Small intestine (tissue), 7 donors: ENCODE measurements at regions not wholly inside any gene's neighbourhood (a gene's known extent, or its start where the extent isn't known, plus 50 kb on each side); places are given as distances from the start of the nearest gene placed in this dataset.
"Not testable (repeated sequence)": the region's sequence is repeated elsewhere in the genome, so short reads cannot be mapped to it uniquely, and the experiment has no call there.

Experiments used
- DNase-seq, 2 donors: peaks; one replicate each; pipeline versions ENCODE4 v3.0.0 to v3.0.0-alpha.2; 2013
- FAIRE-seq: peaks from 2 replicates; lab custom pipeline; 2012; peaks lifted over from hg19 to GRCh38; lab: Jason Lieb, UNC
- H3K27ac ChIP-seq, 3 donors: one replicate each; pipeline ENCODE4 v1.5.1; 2013; ENCODE audit warnings: low read length in 2 of 3, mild to moderate bottlenecking in 2 of 3, control low read depth in 1 of 3, inconsistent platforms in 1 of 3, low read depth in 1 of 3, moderate library complexity in 1 of 3
- H3K27me3 ChIP-seq, 3 donors: one replicate each; pipeline ENCODE4 v1.6.1; 2013; ENCODE audit warnings: low read length in 3 of 3, inconsistent platforms in 1 of 3; ENCODE audit not compliant: control insufficient read depth in 3 of 3, insufficient read depth in 3 of 3
- H3K36me3 ChIP-seq, 3 donors: one replicate each; pipeline ENCODE4 v1.6.1; 2013; ENCODE audit warnings: low read length in 3 of 3, inconsistent platforms in 1 of 3, low read depth in 1 of 3, mild to moderate bottlenecking in 1 of 3, moderate library complexity in 1 of 3; ENCODE audit not compliant: control insufficient read depth in 3 of 3, insufficient read depth in 2 of 3
- H3K4me1 ChIP-seq, 3 donors: one replicate each; pipeline ENCODE4 v1.6.1; 2013; ENCODE audit warnings: low read length in 2 of 3, inconsistent platforms in 1 of 3, low read depth in 1 of 3, mild to moderate bottlenecking in 1 of 3, moderate library complexity in 1 of 3; ENCODE audit not compliant: control insufficient read depth in 3 of 3, insufficient read depth in 2 of 3
- H3K4me3 ChIP-seq, 3 donors: one replicate each; pipeline ENCODE4 v1.5.1; 2013; ENCODE audit warnings: low read length in 3 of 3, control low read depth in 1 of 3, inconsistent platforms in 1 of 3, low read depth in 1 of 3, mild to moderate bottlenecking in 1 of 3, moderate library complexity in 1 of 3
- H3K9me3 ChIP-seq, 2 donors: one replicate each; pipeline ENCODE4 v1.6.1; 2013; ENCODE audit warnings: low read depth in 1 of 2, low read length in 1 of 2; ENCODE audit not compliant: control insufficient read depth in 2 of 2, insufficient read depth in 1 of 2
- WGBS, 3 donors: extraction: QIAGEN DNeasy Blood & Tissue Kit; methylation state at CpG; one replicate each; pipeline ENCODE4 v1.1.7; 2013; 5-methylcytosine and 5-hydroxymethylcytosine counted together
- donor health status: healthy with polysubstance abuse.
- donor health status: control.
- donor health status: control.
- donor health status: Bipolar disorder and iron deficiency.
- donor health status: healthy.

DNA sequence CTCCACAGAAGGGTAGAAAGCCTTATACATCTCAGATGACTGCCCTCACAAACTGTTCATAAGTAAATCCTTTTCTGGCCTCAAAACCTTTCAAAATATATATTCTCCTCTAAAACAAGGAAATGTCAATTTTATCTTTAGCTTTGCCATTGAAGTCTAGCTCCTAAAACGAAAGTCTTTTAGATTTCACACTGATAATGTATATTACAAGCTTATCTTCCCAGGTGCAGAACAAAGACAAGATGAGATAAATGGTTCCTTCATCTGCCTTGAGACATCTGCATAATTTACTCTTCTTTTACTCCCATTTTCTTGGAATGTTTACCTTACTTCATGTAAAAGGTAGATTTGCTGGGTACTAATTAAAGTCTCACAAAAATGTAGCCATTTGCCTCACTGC, 257.1 kb downstream of the SYT10 start:
- no peaks in the 10 kb centered on the region for H3K27me3 ChIP-seq
- 2 to 10% (median 5%) methylated on average over 1 of the region's 1 CpG for WGBS, 3 donors
- H3K36me3 ChIP-seq: no peaks in the 10 kb centered on the region
- no peak overlapping the region for H3K4me3 ChIP-seq
- no peaks in the 10 kb centered on the region for H3K4me1 ChIP-seq
- H3K27ac ChIP-seq: no peak overlapping the region
- FAIRE-seq (no peak), DNase-seq (no peak)
- peaks cover 0 to 3% of the 10 kb centered on the region in 2 donors for H3K9me3 ChIP-seq

DNA sequence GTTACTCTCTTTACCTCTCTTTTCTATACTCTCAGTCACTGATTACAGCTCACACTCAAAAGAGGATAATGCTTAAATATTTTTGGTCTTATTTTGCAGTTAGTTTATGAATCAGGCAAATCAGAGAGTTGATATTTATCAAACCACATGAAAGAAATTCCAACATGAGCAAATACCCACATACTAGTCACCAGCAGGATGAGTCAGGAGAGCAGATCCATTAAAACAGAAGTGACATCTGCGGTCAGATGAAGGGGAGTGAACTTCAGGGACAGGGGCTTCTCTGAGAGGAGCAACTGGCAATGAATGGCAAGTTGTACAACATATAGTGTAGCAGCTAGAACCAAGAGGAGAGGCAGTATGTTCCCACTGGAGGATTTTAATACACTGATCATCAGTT, 258.7 kb downstream of the SYT10 start:
- WGBS, 3 donors: 64 to 78% (median 69%) methylated on average over 1 of the region's 1 CpG
- Histone ChIP-seq H3K4me1 (no peaks in the 10 kb centered on the region), H3K36me3 (no peaks in the 10 kb centered on the region), H3K27me3 (no peaks in the 10 kb centered on the region), H3K27ac (no peak overlapping the region), H3K9me3 (peaks cover 0 to 3% of the 10 kb centered on the region in 2 donors), H3K4me3 (no peak overlapping the region)
- DNase-seq (no peak), FAIRE-seq (no peak)

DNA sequence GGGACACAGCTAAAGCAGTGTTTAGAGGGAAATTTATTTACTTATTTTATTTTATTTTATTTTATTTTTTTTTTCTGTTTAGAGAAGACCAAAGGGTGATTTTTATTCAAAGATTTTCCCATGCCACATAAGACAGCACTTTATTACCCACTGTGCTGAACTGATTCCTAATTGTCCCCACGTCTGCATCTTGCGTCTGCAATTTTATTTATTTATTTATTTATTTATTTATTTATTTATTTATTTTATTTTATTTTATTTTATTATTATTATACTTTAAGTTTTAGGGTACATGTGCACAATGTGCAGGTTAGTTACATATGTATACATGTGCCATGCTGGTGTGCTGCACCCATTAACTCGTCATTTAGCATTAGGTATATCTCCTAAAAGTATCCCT, 269.7 kb upstream of the PKP2 start:
- DNase-seq, H3K9me3 ChIP-seq, H3K27me3 ChIP-seq, H3K27ac ChIP-seq, H3K4me3 ChIP-seq, H3K4me1 ChIP-seq, H3K36me3 ChIP-seq, FAIRE-seq: not testable (repeated sequence)
- 68 to 88% (median 86%) methylated on average over 3 of the region's 3 CpGs for WGBS, 3 donors

DNA sequence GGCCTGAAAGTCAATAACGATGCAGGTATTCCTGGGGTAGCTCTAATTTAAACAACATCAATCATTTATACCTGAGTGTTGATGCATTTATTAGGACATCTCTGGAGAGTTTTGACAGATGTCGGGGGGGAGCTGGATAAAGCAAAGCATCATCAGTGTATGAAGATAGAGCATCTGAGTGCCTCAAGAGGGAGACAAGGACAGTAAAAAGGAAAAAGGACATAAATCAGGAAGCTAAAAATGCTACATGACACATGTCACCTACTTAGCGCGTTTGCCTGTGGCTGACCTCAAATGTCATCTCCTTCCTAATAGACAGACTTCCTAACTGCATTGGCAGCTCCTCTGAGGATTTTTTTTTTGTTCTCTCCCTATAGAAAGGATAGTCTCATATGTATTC, 259.5 kb upstream of the PKP2 start:
- H3K9me3 ChIP-seq: no peaks in the 10 kb centered on the region
- H3K27me3 ChIP-seq: no peaks in the 10 kb centered on the region
- DNase-seq (no peak), FAIRE-seq (no peak)
- H3K27ac ChIP-seq: no peak overlapping the region
- no peaks in the 10 kb centered on the region for H3K4me1 ChIP-seq
- no peak overlapping the region for H3K4me3 ChIP-seq
- WGBS, 3 donors: 60 to 67% (median 65%) methylated on average over 4 of the region's 4 CpGs
- H3K36me3 ChIP-seq: no peaks in the 10 kb centered on the region

DNA sequence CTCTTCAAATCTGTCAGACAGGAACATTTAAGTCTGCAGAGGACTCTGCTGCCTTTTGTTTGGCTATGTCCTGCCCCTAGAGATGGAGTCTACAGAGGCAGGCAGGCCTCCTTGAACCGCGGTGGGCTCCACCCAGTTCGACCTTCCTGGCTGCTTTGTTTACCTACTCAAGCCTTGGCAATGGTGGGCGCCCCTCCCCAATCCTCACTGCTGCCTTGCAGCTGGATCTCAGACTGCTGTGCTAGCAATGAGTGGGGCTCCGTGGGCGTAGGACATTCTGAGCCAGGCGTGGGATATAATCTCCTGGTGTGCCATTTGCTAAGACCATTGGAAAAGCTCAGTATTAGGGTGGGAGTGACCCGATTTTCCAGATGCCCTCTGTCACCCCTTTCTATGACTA, 250.7 kb upstream of the PKP2 start:
- not testable (repeated sequence) for FAIRE-seq, H3K4me1 ChIP-seq, H3K9me3 ChIP-seq, H3K4me3 ChIP-seq, DNase-seq, H3K36me3 ChIP-seq, H3K27me3 ChIP-seq, H3K27ac ChIP-seq
- 87 to 89% (median 88%) methylated on average over 8 of the region's 8 CpGs for WGBS, 3 donors

DNA sequence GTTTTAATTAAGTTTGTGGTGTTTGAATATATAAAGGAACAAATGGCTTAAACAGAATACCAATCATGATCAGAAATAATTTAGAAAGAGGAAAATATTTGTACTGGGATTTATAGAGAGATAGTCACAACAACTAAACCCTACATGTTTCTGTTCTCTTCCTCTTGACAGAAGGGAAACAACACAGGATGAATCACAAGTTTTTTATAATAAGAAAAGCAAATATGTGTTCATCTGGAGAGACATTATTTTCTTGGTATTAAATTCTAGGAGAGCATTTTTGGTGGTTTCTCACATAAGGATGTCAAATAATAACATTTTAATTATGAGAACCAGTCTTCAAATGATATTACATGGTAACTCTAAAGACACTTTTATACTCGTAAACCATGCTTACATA, 232.9 kb upstream of the PKP2 start:
- no peak overlapping the region for H3K27ac ChIP-seq
- 79 to 88% (median 84%) methylated on average over 1 of the region's 1 CpG for WGBS, 3 donors
- H3K4me3 ChIP-seq: no peak overlapping the region
- H3K9me3 ChIP-seq: no peaks in the 10 kb centered on the region
- no peaks in the 10 kb centered on the region for H3K27me3 ChIP-seq
- H3K4me1 ChIP-seq: no peaks in the 10 kb centered on the region
- DNase-seq (no peak), FAIRE-seq (no peak)
- no peaks in the 10 kb centered on the region for H3K36me3 ChIP-seq

DNA sequence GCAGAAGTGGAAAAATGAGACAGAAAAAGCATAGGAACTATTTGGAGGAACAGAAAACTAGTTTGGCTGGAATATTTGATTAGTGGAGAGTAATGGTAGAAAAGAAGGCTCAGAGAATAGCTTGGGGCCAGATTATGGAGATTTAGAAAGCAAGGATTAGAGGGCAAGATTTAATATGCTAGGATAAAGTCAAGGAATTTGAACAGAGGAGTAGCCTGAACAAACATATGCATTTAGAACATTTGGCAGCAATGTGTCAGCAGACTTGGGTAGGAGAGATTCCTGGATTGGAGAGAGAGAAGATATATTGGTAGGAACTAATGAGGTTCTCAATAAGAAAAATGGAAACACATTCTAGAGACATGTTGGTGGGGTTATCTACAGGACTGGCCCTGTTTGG, 229.2 kb upstream of the PKP2 start:
- DNase-seq: no peak
- H3K4me1 ChIP-seq: no peaks in the 10 kb centered on the region
- FAIRE-seq: no peak

DNA sequence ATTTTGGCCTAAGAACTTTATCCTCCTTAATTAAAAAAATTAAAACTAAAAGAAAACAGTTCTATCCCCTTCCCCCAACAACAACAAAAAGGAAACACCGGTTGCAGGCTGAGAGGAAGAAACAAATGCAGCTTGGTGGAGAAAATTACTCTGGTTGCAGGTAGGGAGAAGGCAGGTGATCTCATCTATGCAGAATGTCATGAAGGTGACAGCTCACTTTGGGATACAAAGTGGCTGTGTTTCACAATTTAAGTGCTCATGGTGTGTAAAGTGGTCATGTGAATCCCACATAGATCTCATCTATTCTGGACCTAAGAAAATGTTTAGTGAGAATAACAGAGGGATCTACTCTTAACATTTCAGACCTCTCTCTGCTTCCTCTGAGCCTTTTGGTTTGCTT, 219.7 kb upstream of the PKP2 start:
- H3K27me3 ChIP-seq: no peaks in the 10 kb centered on the region
- DNase-seq (no peak), FAIRE-seq (no peak)
- H3K9me3 ChIP-seq: no peaks in the 10 kb centered on the region
- 39 to 56% (median 43%) methylated on average over 1 of the region's 1 CpG for WGBS, 3 donors
- H3K4me3 ChIP-seq: no peak overlapping the region
- H3K4me1 ChIP-seq: no peaks in the 10 kb centered on the region
- no peak overlapping the region for H3K27ac ChIP-seq
- no peaks in the 10 kb centered on the region for H3K36me3 ChIP-seq

More for the DNA sequence above, 229.2 kb upstream of the PKP2 start:
- H3K27me3 ChIP-seq: no peaks in the 10 kb centered on the region
- H3K36me3 ChIP-seq: no peaks in the 10 kb centered on the region
- H3K9me3 ChIP-seq: no peaks in the 10 kb centered on the region
- no peak overlapping the region for H3K27ac ChIP-seq
- no peak overlapping the region for H3K4me3 ChIP-seq

DNA sequence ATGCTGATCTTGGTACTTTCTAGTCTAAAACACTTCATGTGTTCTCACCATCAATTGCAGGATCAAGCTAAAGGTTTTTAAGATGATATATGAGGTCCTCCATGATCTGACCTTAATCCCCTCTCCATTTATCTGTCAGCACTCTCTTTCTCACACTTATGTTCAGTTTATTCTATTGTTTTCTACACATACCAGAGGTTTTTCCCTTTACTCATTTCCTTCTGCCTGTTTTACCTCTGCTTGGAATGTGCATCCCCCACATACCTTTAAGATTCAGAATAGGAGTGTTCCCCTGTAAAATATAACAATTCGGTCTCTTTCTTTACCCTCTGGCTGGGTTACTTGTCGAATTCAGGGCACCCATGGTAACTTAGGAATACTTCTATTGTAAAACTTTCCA, 219.1 kb upstream of the PKP2 start:
- no peaks in the 10 kb centered on the region for H3K27me3 ChIP-seq
- H3K9me3 ChIP-seq: no peaks in the 10 kb centered on the region

More for the DNA sequence above, 219.1 kb upstream of the PKP2 start:
- DNase-seq: no peak
- no peak for FAIRE-seq
- H3K36me3 ChIP-seq: no peaks in the 10 kb centered on the region
- H3K27ac ChIP-seq: no peak overlapping the region
- no peak overlapping the region for H3K4me3 ChIP-seq
- no peaks in the 10 kb centered on the region for H3K4me1 ChIP-seq
- 10 to 57% (median 43%) methylated on average over 2 of the region's 2 CpGs for WGBS, 3 donors
